NCI-H2171 treated with DMSO at 0.1 percent for 48 hours (cell line): ENCODE measurements at regions not wholly inside any gene's neighbourhood (a gene's known extent, or its start where the extent isn't known, plus 50 kb on each side); places are given as distances from the start of the nearest gene placed in this dataset.

Experiments
- DNase-seq: peaks from one replicate; lab custom pipeline; 2025; lab: John Stamatoyannopoulos, UW

- peak; percentile 46 for DNase-seq
These were observed 151.3 kb downstream of the ETS2 start for GRCh38 chr21:38956856-38957571.

DNA sequence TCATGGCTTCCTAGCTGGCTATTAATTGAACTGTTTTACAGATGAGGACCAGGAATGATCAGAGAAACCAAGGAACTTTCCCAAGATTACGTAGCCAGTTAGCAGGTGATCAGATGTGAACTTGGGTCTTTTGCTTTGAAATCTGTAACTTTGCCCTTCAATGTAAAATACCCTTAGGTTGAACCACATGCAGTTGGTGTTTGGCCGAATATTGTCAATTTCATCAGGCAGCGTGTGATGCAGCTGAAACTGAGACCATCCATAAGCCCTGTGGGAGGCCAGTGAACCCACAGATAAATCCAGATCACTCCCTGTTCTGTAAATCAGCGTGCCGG, 150.8 kb downstream of the ETS2 start:
- no peak for DNase-seq

- no peak for DNase-seq
These were observed 150.3 kb downstream of the ETS2 start for GRCh38 chr21:38956007-38956406.

- no peak for DNase-seq
These were observed 149.8 kb downstream of the ETS2 start for GRCh38 chr21:38955495-38955894.

DNA sequence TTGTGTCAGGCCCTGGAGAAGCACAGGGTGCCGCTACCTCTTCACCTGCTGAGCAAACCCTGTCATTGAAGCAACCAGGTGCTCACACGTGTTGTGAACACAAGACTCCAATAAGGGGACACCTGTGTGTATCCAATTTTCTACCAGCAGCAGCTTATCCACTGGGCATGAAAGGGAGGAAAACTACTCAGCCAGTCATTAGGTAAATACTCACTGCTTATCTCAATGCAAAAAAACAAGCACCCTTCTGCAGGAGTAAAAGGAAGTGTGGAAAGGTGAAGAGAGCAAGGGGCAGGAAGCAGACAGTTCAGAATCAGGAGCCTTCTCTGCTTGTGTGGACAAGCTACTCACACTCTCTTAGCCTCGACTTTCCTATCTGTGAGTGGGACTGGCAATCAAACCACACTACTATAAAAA, 148.9 kb downstream of the ETS2 start:
- DNase-seq: no peak

DNA sequence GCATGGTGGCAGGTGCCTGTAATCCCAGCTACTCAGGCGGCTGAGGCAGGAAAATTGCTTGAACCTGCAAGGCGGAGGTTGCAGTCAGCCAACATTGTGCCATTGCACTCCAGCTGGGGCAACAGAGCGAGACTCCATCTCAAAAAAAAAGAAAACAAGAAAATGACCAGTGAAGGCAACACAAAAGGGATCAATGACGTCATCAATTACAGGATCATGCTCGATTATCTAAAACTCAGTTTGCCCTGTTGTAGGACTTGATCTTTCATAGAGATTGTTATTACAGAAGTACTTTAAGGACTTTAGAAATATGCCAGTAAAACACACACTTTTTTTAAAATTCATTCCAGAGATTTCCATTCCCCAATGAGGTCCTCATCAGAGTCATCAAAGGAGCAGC, 147.8 kb downstream of the ETS2 start:
- DNase-seq: no peak

DNA sequence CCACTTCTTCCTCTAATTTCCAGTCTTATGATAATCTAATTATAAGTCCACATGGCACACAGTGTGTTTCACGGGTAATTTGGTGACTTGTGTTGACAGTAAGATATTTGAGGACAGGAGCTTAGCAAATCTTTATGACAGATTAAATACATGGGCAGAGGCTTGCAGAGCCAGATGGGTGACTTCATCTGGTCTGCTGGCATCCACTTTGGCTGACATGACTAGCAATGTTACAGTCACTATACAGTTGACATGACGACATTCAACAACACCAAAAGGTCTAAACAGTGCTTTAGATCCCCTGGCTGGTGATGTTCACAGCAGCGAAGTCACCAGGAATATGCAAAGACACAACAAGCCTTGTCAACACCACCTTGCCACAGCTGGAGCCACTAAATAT, 147.2 kb downstream of the ETS2 start:
- DNase-seq: no peak

DNA sequence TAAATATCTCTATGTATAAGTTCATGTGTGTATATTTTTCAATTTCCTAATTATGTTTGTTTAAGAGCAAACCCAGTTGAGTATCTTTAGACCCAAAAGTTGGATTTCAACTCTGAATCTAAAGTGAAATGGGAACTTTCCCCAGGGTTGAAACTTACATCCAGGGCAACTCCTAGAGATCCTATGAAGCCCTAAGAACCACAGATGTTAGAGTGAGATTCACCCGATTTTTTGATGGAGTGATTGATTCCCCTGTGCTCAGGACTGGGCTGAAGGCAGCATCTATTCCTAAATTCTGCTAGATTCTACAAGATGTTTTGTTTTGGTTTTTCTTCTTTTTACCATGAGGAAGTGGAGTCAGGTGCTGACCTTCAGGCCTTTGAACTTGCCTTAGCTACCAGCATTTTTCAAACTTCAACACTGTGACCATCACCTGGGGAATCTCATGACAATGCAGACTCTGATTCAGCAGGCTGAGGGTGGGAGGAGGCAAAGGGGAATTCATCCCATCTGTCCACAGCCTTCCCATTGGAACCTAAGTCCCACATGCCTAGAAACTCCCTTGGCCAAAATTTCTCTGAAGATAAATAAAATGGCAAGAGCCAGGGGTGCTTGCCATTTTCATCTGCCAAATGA, 145.5 kb downstream of the ETS2 start:
- no peak for DNase-seq

DNA sequence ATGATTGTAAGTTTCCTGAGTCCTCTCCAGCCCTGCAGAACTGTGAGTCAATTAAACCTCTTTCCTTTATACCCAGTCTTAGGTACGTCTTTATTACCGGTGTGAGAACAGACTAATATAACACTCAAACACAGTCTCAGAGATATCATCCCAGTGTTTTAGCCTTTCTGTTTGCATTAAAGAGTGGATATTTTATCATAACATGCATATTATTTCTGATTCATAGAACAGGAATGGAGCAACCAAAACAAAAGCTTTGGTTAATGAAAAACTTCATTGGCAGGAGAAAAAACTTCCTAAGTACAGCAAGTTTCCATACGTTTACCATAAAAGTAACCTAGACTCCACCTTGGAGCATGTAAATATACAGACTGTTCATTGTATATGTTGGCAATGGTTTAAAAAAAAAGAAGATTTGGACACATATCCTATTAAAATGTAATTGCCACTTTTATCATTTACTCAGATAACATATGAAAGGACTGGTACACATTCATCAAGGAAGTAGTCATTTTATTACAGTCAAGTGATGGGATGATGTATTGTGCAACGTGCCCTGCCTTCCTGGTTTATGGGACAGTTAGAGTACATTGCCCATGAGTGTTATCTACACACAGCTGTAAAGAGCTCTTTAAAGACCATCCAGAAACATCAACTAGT, 144.8 kb downstream of the ETS2 start:
- no peak for DNase-seq

GRCh38 chr21:38949070-38949380, 143.3 kb downstream of the ETS2 start:
- DNase-seq: no peak

- DNase-seq: no peak
These were observed 142.8 kb downstream of the ETS2 start for GRCh38 chr21:38948377-38949069.

GRCh38 chr21:38945545-38946245, 140.0 kb downstream of the ETS2 start:
- no peak for DNase-seq

DNA sequence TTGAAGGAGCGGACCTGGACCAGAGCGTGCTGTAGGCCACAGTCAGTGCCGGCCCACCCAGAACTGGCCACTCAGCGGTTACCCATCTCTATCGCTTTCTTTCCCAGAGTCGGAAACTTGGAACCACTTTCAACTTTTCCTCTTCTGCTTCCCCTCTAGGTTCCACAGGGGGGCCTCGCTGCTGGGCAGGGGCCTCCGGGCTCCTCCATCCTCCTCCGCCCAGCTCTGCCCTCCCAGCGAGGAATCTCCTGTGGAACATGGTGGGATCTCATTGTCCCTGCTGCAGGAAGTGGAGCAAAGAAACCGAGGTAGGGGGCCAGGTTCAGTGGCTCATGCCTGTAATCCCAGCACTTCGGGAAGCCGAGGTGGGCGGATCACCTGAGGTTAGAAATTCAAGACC, 139.2 kb downstream of the ETS2 start:
- DNase-seq: no peak

DNA sequence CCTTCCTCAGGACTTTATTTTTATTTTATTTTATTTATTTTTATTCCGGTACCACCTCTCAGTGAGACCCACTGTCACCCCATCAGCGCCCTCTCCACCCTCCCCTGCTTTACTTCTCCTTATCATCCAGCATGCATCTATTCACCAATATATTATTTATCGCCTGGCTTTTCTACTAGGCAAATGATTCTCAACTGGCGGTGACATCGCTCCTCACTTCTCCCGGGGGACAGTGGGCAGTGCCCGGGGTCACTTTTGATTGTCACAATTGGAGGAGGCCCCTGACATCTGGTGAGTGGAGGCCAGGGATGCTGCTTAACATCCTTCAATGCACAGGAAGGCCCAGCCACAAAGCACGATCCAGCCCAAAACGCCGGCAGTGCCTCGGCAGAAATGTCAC, 138.7 kb downstream of the ETS2 start:
- no peak for DNase-seq

GRCh38 chr21:38942748-38943211, 137.1 kb downstream of the ETS2 start:
- no peak for DNase-seq

GRCh38 chr21:38938769-38939168, 133.0 kb downstream of the ETS2 start:
- no peak for DNase-seq

- DNase-seq: no peak
These were observed 132.6 kb downstream of the ETS2 start for GRCh38 chr21:38938343-38938742.

DNA sequence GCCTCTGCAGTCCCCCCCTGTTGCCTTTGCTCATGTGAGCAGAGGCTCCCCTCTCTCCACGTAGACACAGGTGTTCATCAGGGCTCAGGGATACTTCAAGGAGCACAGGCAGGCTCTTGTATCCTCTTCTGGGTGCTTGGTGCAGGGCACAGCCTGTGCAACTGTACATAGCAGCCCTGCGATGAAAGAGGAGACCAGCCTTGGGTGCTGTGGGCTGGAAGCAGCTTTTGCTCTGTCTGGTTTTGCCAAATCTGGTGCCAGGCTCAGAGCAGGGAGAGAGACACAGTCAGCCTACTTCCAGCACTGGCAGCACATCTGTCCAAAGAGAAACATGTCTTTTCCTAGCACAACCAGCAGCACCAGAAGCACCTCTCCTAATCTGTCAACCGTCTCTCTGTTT, 132.1 kb downstream of the ETS2 start:
- DNase-seq: no peak

DNA sequence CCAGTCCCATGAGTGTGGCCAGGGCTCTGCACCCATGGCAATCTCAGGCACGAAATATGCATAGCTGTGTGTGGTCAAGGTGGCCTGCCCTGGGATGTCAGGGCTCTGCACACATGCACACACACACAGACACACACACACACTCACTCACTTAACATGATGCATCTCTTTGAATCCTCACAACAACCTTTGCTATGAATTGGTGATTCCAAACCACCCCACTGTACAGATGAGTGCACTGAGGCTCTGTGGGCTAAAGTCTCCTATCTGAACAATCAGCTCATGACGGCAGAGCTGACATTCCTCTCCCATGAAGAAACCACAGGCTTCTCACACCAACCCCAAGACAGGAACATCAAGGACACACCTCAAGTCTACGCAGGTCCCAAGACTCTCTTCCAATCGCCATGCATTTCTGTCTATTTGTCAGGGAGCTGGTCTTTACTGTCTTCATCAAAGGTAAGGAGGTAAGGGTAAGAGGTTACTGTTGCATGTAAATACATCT, 131.6 kb downstream of the ETS2 start:
- no peak for DNase-seq

DNA sequence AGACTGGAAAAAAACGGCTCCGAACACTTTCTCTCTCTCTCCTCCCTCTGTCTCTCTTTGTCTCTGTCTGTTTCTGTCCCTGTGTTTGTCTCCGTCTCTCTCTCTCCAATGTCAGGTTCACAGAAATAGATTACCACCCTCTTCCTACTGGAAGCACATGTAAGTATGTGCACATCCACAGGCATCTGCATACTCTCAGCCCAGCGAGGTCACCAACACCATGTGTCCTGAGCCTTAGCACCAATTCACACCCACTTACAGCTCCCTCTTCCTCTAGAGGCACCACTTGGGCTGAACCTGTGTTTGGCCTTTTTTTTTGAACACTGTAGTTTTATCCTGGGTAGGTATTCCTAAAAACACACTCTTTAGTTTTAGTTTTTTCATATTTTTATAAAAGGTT, 130.5 kb downstream of the ETS2 start:
- DNase-seq: no peak

GRCh38 chr21:38933731-38934130, 128.0 kb downstream of the ETS2 start:
- no peak for DNase-seq

GRCh38 chr21:38931291-38931690, 125.6 kb downstream of the ETS2 start:
- DNase-seq: no peak
